Fibroblast of pulmonary artery (primary cell): ENCODE measurements at regions not wholly inside any gene's neighbourhood (a gene's known extent, or its start where the extent isn't known, plus 50 kb on each side); places are given as distances from the start of the nearest gene placed in this dataset.

Experiments
- DNase-seq: peaks from one replicate; pipeline ENCODE4 v3.0.0-alpha.2; 2010; ENCODE audit warnings: low read depth
- H3K4me3 ChIP-seq: replicated peaks from 2 replicates; pipeline ENCODE4 v1.5.1; 2011; ENCODE audit warnings: low read depth, mild to moderate bottlenecking, control low read depth, low read length, moderate library complexity
- TF ChIP-seq, protein P1 (sequence below): IDR thresholded peaks from 2 replicates; pipeline ENCODE4 v1.5.1; 2011; ENCODE audit warnings: mild to moderate bottlenecking, control low read depth, low read length, inconsistent platforms; ENCODE audit errors: missing control alignments

DNA sequence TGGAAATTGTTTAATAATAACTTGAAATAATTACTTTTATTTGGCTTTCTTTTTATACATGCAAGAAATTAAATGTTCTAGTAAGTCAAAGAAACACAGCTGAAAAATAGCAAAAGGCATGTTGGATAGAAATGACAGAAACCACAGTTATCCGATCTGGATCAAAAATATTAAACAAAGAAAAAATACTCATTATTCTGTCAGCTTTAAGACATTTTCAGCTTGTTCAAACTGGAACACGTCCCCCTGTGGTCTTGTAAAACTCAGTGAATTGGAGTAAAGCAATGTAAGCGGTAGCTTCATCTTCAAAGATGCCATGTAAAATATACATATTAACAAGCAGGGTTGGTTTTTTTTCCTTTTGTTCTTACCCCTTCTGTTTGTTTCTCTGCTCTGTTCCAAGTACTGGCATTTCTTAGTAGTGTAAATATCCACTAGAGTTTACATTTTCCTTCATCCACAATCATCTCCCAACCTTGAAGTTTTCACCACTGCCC is 223.4 kb downstream of the IGSF11 start:
- H3K4me3 ChIP-seq, result no peak overlapping the region
- DNase-seq, result no peak
- TF ChIP-seq, protein P1, sequence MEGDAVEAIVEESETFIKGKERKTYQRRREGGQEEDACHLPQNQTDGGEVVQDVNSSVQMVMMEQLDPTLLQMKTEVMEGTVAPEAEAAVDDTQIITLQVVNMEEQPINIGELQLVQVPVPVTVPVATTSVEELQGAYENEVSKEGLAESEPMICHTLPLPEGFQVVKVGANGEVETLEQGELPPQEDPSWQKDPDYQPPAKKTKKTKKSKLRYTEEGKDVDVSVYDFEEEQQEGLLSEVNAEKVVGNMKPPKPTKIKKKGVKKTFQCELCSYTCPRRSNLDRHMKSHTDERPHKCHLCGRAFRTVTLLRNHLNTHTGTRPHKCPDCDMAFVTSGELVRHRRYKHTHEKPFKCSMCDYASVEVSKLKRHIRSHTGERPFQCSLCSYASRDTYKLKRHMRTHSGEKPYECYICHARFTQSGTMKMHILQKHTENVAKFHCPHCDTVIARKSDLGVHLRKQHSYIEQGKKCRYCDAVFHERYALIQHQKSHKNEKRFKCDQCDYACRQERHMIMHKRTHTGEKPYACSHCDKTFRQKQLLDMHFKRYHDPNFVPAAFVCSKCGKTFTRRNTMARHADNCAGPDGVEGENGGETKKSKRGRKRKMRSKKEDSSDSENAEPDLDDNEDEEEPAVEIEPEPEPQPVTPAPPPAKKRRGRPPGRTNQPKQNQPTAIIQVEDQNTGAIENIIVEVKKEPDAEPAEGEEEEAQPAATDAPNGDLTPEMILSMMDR, result no peak

DNA sequence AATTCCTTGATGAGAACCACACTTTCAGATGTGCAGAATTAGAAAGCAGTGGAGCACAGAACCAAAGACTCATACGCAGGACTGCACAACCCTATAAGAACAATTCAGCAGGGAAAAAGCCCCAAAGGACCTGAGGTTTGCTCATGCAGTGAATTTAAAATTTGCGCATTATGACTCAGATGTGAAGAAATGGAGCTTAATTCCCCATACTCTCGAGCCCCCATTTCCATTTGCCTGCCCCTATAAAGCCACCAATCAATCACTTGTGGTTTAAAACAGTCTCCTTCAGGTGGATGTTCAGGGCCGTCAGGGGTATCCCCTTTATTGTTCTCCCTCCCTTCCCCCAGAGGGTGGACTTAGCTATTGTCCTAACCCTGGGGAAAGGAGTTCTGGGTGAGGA is 221.2 kb downstream of the IGSF11 start:
- no peak for DNase-seq
- no peak overlapping the region for H3K4me3 ChIP-seq
- TF ChIP-seq, protein P1, result no peak

DNA sequence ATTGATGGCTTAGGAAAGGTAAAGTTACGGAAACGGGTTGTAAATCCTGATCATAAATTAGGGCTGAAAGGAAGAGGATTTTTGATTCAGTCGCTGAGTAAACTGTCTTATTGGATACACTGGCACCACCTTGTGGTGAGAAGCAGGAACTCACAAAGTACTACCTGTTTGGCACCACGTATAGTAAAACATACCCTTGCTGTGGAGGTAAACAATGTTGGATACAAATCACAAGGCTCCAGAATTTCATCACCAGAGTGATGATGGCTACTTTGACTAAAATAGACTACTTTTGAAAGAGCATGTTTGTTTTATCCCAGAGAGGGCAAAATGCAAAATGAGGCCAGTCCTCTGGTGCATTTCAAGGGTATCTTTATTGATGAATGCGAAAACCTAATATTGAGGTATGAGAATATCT is 216.9 kb downstream of the IGSF11 start:
- no peak overlapping the region for H3K4me3 ChIP-seq
- TF ChIP-seq, protein P1, result peak; percentile 91
- DNase-seq, result peak; percentile 66

DNA sequence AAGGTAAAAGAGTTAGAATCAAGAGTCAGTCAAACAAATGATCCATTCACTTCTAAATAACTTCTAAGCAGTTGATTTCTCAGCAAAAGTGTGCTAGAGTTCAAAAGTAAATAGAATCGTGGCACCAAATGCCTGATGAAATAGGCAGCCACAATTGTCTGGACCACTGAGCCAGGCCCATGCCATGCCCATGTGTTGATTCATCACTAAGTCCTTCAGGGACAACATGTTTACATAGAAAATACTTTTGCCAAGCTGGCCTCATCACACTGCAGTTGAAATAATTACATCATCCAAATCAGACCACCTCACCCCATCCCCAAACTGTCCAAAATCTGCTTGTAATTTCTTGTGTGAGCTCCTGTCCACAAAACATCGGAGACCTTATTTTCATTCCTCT is 216.3 kb downstream of the IGSF11 start:
- H3K4me3 ChIP-seq, result no peak overlapping the region
- TF ChIP-seq, protein P1, result no peak
- DNase-seq, result peak; percentile 17

DNA sequence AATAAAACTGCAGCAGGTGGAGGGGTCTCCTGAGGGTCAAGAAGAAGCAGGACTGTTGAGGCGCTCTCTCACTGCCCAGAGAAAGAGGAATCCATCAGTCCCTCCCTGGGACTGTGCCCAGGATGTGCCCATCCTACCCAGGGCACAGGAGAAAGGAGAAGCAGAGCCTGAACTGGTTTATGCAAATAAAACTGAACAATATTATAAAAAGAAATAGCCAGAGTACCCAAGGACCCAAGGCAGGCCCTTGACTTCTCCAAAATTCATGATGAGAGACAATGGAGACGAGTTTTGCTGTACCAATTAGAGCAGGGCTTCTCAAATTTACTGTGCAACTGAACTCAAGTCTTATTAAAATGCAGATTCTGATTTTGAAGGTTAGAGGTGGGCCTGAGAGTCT is 211.0 kb downstream of the IGSF11 start:
- no peak for DNase-seq
- TF ChIP-seq, protein P1, result no peak
- H3K4me3 ChIP-seq, result no peak overlapping the region

DNA sequence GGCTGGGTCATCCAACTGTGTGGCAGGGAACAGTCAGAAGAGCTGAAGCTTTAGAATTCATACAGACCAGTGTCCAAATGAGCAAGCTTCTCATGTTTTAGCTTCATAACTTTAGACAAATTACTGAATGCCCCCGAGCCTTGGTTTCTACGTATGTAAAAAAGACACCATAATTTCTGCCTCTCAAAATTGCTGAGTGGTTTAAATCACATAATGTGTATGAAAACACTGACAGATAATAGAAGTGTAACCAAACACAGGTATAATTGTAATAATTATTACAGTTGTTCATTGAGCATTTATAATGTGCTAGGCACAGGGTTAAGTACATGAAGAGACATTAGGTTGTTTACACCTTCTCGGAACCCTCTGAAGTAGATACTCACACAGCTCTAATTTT is 207.2 kb downstream of the IGSF11 start:
- TF ChIP-seq, protein P1, result no peak
- H3K4me3 ChIP-seq, result no peak overlapping the region
- no peak for DNase-seq

DNA sequence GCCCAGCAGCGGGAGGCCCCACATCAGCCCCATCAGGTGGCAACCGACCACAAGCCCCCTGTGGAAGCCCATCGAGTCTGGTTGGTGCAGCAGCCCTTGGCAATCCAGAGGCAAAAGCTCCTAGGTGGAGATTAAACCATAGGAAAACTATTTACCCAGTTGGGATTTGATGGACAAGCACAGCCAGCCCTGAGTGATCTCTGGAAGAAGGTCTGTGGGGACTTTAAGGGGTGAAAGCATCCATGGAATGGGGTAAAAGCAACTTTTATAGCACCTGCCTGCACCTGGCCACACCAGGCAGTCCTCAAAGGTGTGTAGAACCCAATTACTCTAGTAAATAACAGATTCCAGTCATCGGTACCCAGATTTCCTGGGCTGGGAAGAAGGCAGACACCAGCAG is 206.3 kb downstream of the IGSF11 start:
- DNase-seq, result no peak
- H3K4me3 ChIP-seq, result no peak overlapping the region
- TF ChIP-seq, protein P1, result no peak
